GM23248 (cell line): ENCODE measurements at regions not wholly inside any gene's neighbourhood (a gene's known extent, or its start where the extent isn't known, plus 50 kb on each side); places are given as distances from the start of the nearest gene placed in this dataset.

ENCODE experiments used
- DNase-seq: peaks from one replicate; pipeline ENCODE4 v3.0.0-alpha.2; 2015
- H2AFZ ChIP-seq: fragments of 200-600 bp; sonication (generic); 2 replicates; pipeline ENCODE4 v1.6.1; 2016; ENCODE audit warnings: antibody characterized with exemption
- H3F3A ChIP-seq: fragments of 200-600 bp; sonication (generic); 2 replicates; pipeline ENCODE4 v1.6.1; 2016; ENCODE audit warnings: mild to moderate bottlenecking, antibody characterized with exemption, mixed run types; ENCODE audit not compliant: insufficient read depth
- H3K27ac ChIP-seq: fragments of 200-600 bp; sonication (generic); 2 replicates; pipeline ENCODE4 v1.5.1; 2016; ENCODE audit warnings: mild to moderate bottlenecking
- H3K27me3 ChIP-seq: fragments of 200-600 bp; sonication (generic); replicated peaks from 2 replicates; pipeline ENCODE4 v1.6.1; 2016; ENCODE audit warnings: mild to moderate bottlenecking; ENCODE audit not compliant: insufficient read depth
- H3K36me3 ChIP-seq: fragments of 200-600 bp; sonication (generic); 2 replicates; pipeline ENCODE4 v1.6.1; 2016; ENCODE audit warnings: low read depth, mild to moderate bottlenecking
- H3K4me1 ChIP-seq: fragments of 200-600 bp; sonication (generic); 2 replicates; pipeline ENCODE4 v1.6.1; 2016; ENCODE audit warnings: mild to moderate bottlenecking; ENCODE audit not compliant: insufficient read depth
- H3K4me2 ChIP-seq: fragments of 200-600 bp; sonication (generic); one replicate; pipeline ENCODE4 v1.6.1; 2016; ENCODE audit warnings: mild to moderate bottlenecking; ENCODE audit not compliant: unreplicated experiment
- H3K4me3 ChIP-seq: fragments of 200-600 bp; sonication (generic); 2 replicates; pipeline ENCODE4 v1.5.1; 2016; ENCODE audit warnings: mild to moderate bottlenecking
- H3K79me2 ChIP-seq: fragments of 200-600 bp; sonication (generic); 2 replicates; pipeline ENCODE4 v1.6.1; 2016; ENCODE audit warnings: mild to moderate bottlenecking; ENCODE audit not compliant: insufficient read depth
- H3K9ac ChIP-seq: fragments of 200-600 bp; sonication (generic); 2 replicates; pipeline ENCODE4 v1.6.1; 2016; ENCODE audit warnings: mild to moderate bottlenecking
- H3K9me2 ChIP-seq: fragments of 200-600 bp; sonication (generic); 2 replicates; pipeline ENCODE4 v1.6.1; 2016; ENCODE audit warnings: mixed run types, mild to moderate bottlenecking, moderate library complexity; ENCODE audit not compliant: insufficient read depth
- H3K9me3 ChIP-seq: fragments of 200-600 bp; sonication (generic); one replicate; pipeline ENCODE4 v1.6.1; 2017; ENCODE audit warnings: low read depth
- H4K20me1 ChIP-seq: fragments of 200-600 bp; sonication (generic); 2 replicates; pipeline ENCODE4 v1.6.0; 2016; ENCODE audit not compliant: insufficient read depth
- EZH2 ChIP-seq: fragments of 200-600 bp; sonication (generic); IDR thresholded peaks from 2 replicates; pipeline ENCODE4 v1.6.1; 2018; ENCODE audit warnings: antibody characterized with exemption, mild to moderate bottlenecking; ENCODE audit not compliant: insufficient read depth, poor library complexity, severe bottlenecking
- EZH2phosphoT487 ChIP-seq: fragments of 200-600 bp; sonication (generic); IDR thresholded peaks from 2 replicates; pipeline ENCODE4 v1.6.1; 2018; ENCODE audit warnings: antibody characterized with exemption, moderate library complexity, mild to moderate bottlenecking, low read depth; ENCODE audit not compliant: insufficient read depth
- WGBS, 2 experiments: methylation state at CpG; one replicate each; pipeline ENCODE4 v1.1.6; 2015 to 2017; ENCODE audit warnings: low lambda C conversion rate in 2 of 2, low coverage in 1 of 2; ENCODE audit errors: missing lambda C conversion rate in 2 of 2; 5-methylcytosine and 5-hydroxymethylcytosine counted together
- in situ Hi-C: fragments of 300-500 bp; cut with MboI; formaldehyde crosslinking; loops from 2 replicates; pipeline ENCODE4 v1.15.0; 2020

- in situ Hi-C loops: no loop called here
- H3F3A ChIP-seq: no peaks in the 10 kb centered on the region
Measured at GRCh38 chr10:129411772-129412171, 55.3 kb upstream of the MGMT start.

GRCh38 chr10:129413024-129413423 lies 54.0 kb upstream of the MGMT start:
- 52 to 54% methylated on average over 6 of the region's 6 CpGs for WGBS, 2 experiments
- H4K20me1 ChIP-seq: no peaks in the 10 kb centered on the region
- H3K27ac ChIP-seq: no peak overlapping the region
- no peaks in the 10 kb centered on the region for H3K36me3 ChIP-seq
- H3K4me2 ChIP-seq: no peak overlapping the region
- no peaks in the 10 kb centered on the region for H3K79me2 ChIP-seq
- no peak overlapping the region for H3K4me3 ChIP-seq
- in situ Hi-C loops: no loop called here
- no peaks in the 10 kb centered on the region for H3K9me3 ChIP-seq
- H2AFZ ChIP-seq: no peak overlapping the region
- no peak overlapping the region for H3K9ac ChIP-seq
- peaks cover 8% of the 10 kb centered on the region; the same call in 1 of the 2 replicates for H3K4me1 ChIP-seq
- no peaks in the 10 kb centered on the region for H3K9me2 ChIP-seq
- no peak for DNase-seq
- peaks cover 13% of the 10 kb centered on the region for H3K27me3 ChIP-seq
- H3F3A ChIP-seq: no peaks in the 10 kb centered on the region
- TF ChIP-seq EZH2phosphoT487: no peak
- no peak for TF ChIP-seq EZH2

More at GRCh38 chr10:129411772-129412171, 55.3 kb upstream of the MGMT start:
- TF ChIP-seq EZH2 (no peak), EZH2phosphoT487 (no peak)
- Histone ChIP-seq H3K36me3 (no peaks in the 10 kb centered on the region), H3K9me3 (no peaks in the 10 kb centered on the region), H3K27ac (no peak overlapping the region), H3K4me2 (no peak overlapping the region), H4K20me1 (no peaks in the 10 kb centered on the region), H3K9ac (no peak overlapping the region), H3K4me3 (no peak overlapping the region), H3K27me3 (peaks cover 6% of the 10 kb centered on the region), H2AFZ (no peak overlapping the region), H3K79me2 (no peaks in the 10 kb centered on the region), H3K4me1 (peaks cover under 1% of the 10 kb centered on the region; the same call in 1 of the 2 replicates), H3K9me2 (no peaks in the 10 kb centered on the region)
- WGBS, 2 experiments: 43 to 49% methylated on average over 7 of the region's 7 CpGs
- no peak for DNase-seq

- Histone ChIP-seq H3K9me2 (no peaks in the 10 kb centered on the region), H3K27me3 (peaks cover 16% of the 10 kb centered on the region), H4K20me1 (no peaks in the 10 kb centered on the region), H3K27ac (no peak overlapping the region), H3K9me3 (no peaks in the 10 kb centered on the region), H3K4me3 (no peak overlapping the region), H3K4me2 (no peak overlapping the region), H3K36me3 (no peaks in the 10 kb centered on the region), H3K4me1 (peaks cover 8% of the 10 kb centered on the region; the same call in 1 of the 2 replicates), H3K79me2 (no peaks in the 10 kb centered on the region), H2AFZ (no peak overlapping the region), H3K9ac (no peak overlapping the region), H3F3A (no peaks in the 10 kb centered on the region)
- no peak for DNase-seq
- in situ Hi-C loops: no loop called here
- 80 to 85% methylated on average over 31 of the region's 31 CpGs for WGBS, 2 experiments
- TF ChIP-seq EZH2 (no peak), EZH2phosphoT487 (no peak)
Measured at GRCh38 chr10:129415215-129416140, 51.6 kb upstream of the MGMT start.

- WGBS, 2 experiments: 80 to 87% methylated on average over 8 of the region's 8 CpGs
- no peak overlapping the region for H3K9ac ChIP-seq
- H3K79me2 ChIP-seq: no peaks in the 10 kb centered on the region
- H3K36me3 ChIP-seq: no peaks in the 10 kb centered on the region
- H3K9me3 ChIP-seq: no peaks in the 10 kb centered on the region
- H3K27me3 ChIP-seq: peaks cover 16% of the 10 kb centered on the region
- H3K9me2 ChIP-seq: no peaks in the 10 kb centered on the region
- no peak overlapping the region for H3K4me2 ChIP-seq
- H3F3A ChIP-seq: no peaks in the 10 kb centered on the region
- no peak overlapping the region for H3K4me3 ChIP-seq
- no peaks in the 10 kb centered on the region for H4K20me1 ChIP-seq
- in situ Hi-C loops: no loop called here
- DNase-seq: no peak
- H2AFZ ChIP-seq: no peak overlapping the region
- peaks cover 8% of the 10 kb centered on the region; the same call in 1 of the 2 replicates for H3K4me1 ChIP-seq
- H3K27ac ChIP-seq: no peak overlapping the region
- no peak for TF ChIP-seq EZH2
- no peak for TF ChIP-seq EZH2phosphoT487
Measured at GRCh38 chr10:129416155-129416554, 50.9 kb upstream of the MGMT start.
